ENCODE measurements at regions not wholly inside any gene's neighbourhood (a gene's known extent, or its start where the extent isn't known, plus 50 kb on each side); places are given as distances from the start of the nearest gene placed in this dataset.
"Not testable (repeated sequence)": the region's sequence is repeated elsewhere in the genome, so short reads cannot be mapped to it uniquely, and the experiment has no call there.

GRCh38 chr9:115400796-115401195 is 282.8 kb upstream of the TNC start:
- DNase-seq (ENCODE audit: low read depth in 2 of 2) = no peak

DNA sequence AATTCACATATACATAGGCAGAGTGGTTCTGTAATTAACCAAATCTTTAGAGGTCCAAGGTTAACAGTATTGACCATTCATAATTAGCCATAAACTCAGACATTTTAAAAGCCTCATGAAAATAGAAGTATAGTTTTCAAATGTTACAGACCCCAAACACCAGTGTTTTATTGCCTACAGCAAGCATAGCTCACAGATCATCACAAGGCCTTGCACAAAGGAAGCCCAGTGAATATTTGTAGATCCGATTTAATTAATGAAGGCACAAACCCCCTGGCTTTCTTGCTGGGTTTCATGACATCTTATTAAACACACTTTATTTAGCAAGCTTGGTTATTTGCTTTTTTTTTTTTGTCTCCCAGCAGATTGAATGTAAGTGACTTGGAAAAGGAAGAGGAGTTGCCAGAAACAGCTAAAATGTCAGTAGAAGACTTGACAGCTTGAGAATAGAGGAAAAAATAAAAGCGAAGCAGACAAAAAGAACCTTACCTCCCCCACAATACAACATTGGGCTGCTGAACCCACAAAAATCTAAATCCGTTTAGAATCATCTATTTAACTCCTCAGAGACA is 283.9 kb upstream of the TNC start:
- no peak for DNase-seq (ENCODE audit: low read depth in 2 of 2)

DNA sequence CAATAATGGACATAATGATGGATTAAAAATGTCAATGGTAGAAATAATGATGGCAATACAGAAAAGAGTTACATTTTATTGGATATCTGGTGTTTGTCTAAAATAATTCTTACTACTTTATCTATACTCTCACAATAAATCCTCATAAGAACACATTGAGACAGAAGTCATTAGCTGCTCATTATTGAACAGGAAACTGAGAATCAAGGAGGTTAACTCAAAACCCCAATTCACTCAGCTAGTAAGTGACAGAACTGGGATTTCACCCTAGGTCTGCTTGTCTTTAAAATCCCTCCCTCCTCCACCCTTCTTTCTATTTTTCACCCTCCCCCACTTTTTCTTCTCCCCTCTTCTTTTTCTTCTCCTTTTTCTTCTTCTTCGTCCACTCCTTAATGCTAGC is 285.8 kb upstream of the TNC start:
- no peak for DNase-seq (ENCODE audit: low read depth in 2 of 2)

DNA sequence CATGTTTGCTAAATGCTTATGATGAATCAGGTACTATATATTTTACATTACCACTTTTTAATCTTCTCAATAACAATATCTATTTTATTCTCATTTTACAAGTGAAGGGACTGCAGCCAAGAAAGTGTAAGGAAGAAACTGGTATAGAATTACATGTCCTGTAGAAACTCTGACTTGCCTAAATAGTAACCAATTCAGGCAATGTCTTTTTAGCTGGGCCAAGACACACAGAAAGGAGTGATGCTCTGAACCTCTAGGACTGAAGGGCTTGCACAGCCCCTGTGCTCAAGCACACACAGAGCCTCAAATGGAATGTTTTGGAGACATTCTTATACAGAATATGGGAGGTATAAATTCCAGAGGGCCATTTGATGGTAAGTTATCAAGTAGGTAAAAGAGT is 286.4 kb upstream of the TNC start:
- no peak for DNase-seq (ENCODE audit: low read depth in 2 of 2)

DNA sequence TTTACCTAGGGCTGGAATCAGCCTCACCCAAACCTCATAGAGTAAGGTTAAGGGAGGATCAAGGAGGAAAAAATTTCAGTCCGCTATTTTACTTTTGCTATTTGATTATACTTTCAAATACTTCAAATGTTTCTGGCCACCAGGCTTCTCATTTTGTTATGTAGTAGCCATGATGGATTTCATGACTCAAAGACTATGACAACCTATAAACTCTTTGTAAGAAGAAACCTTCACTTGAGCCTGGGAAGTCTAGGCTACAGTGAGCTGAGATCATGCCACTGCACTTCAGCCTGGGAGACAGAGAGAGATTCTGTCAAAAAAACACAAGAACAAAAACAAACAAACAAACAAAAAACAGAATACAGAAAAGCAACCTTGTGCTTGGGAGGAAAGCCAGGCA is 293.6 kb upstream of the TNC start:
- no peak for DNase-seq (ENCODE audit: low read depth in 2 of 2)

GRCh38 chr9:115411993-115412452 is 294.1 kb upstream of the TNC start:
- DNase-seq (ENCODE audit: low read depth in 2 of 2) = no peak

DNA sequence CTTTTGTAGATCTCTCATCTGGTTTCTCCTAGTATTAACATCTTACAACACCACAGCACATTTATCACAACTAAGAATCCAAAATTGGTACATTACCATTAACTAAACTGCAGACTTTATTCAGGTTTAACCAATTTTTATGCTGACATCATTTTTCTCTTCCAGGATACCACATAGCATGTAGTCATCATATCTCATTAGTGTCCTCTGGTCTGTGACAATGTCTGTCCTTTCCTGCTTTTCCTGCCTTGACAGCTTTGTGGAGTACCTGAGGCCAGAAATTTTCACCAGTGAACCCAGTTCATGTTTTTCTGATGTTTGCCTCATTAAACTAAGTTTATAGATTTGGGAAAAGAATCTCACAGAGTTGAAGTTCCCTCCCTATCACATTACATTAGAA is 294.7 kb upstream of the TNC start:
- no peak for DNase-seq (ENCODE audit: low read depth in 2 of 2)

DNA sequence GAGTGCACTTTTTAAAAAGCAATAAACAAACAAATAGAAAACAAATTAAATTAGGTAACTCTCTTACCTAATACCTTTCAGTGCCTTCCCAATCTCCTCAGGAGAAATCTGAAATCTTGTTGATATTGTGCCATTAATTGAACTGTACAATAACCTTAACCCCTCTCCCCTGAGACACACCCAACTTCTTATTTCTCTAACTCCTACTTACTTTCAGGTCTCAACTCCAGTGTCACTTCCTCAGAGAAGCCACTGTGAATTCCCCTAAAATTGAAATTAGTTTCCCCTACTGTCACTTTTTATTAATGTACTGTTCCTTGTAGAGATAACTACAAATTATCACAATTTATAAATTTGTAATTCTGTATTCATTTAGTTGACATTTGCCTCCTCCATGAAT is 295.3 kb upstream of the TNC start:
- DNase-seq (ENCODE audit: low read depth in 2 of 2) = no peak

DNA sequence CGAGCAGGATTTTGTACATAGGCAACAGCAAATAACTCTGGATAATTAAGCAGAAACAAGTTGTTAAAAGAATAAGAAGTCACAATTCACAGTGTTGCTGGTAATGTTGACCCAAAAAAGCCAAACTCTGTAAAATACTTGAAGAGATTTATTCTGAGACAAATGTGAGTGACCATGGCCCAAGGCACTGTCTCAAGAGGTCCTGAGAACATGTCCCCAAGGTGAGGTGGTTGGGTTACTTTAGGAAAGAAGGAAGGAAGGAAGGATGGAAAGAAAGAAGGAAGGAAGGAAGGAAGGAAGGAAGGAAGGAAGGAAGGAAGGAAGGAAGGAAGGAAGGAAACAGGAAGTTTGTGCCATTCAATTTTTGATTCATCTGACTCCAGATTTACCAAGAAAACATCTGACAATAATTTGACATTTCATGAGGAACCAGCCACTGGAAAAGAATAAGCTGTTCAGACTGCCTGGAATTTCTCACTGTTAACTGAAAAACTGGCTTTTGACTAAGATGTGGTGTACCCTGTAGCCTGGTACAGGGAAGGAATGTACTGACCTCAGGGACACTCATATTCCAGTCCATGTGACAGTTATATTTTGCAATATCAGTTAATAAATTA is 295.9 kb upstream of the TNC start:
- no peak for DNase-seq (ENCODE audit: low read depth in 2 of 2)

DNA sequence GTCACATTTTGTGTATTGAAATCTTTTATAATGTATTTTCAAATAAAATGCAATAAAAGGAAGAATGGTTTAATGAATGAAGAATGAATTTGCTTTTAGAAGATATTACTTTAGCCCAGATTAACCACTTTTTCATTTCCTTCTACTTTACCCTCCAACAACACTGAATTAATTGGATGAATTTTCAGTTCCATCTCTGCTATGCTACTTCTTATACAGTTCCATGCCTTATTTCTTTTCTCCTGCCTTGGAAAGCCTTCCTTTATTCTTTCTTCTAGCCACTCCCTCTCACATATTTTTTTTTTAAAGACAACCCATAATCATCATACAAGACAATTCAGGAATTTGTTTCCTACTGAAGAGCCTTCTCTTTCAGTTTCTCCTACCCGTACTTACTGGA is 296.6 kb upstream of the TNC start:
- DNase-seq (ENCODE audit: low read depth in 2 of 2) = no peak

DNA sequence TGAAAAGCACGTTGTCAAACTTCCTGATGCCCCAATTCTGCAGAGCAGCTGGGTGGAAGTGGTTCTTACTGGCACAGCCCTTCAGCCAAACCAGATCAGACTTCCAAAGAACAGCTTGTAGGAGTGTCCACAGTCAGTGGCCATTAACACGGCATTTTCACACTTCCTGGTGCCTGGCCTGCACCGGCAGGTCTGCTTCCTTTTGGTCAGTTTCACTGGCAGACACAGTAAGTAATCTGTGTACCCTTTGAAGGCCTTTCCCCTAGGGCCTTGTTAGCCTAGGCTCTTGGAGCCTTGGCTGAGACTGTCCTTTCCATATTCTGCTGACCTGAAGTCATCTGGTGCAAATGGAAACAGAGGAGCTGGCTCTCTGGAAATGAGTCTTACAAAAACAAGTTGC is 297.5 kb upstream of the TNC start:
- DNase-seq (ENCODE audit: low read depth in 2 of 2) = no peak

- no peak for DNase-seq (ENCODE audit: low read depth in 2 of 2)
These were observed 298.3 kb upstream of the TNC start for GRCh38 chr9:115416299-115416698.

DNA sequence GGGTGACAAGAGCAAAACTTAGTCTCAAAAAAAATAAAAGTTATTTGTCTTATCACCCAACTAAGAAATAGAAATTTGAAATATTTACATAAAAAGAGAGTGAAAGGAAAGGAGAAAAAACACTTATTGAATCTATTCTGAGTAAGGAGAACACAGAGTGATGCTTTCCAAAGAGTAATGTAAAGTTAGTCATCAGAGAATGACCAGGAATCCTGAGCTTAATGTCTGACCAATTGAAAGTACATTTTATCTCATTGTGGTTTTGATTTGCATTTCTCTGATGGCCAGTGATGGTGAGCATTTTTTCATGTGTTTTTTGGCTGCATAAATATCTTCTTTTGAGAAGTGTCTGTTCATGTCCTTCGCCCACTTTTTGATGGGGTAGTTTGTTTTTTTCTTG is 300.2 kb upstream of the TNC start:
- not testable (repeated sequence) for DNase-seq (ENCODE audit: low read depth in 2 of 2)

- DNase-seq (ENCODE audit: low read depth in 2 of 2) = no peak
These were observed 305.0 kb upstream of the TNC start for GRCh38 chr9:115422932-115423440.

- DNase-seq (ENCODE audit: low read depth in 2 of 2) = no peak
These were observed 305.7 kb upstream of the TNC start for GRCh38 chr9:115423646-115424045.

GRCh38 chr9:115425601-115426000 is 307.6 kb upstream of the TNC start:
- no peak for DNase-seq (ENCODE audit: low read depth in 2 of 2)

DNA sequence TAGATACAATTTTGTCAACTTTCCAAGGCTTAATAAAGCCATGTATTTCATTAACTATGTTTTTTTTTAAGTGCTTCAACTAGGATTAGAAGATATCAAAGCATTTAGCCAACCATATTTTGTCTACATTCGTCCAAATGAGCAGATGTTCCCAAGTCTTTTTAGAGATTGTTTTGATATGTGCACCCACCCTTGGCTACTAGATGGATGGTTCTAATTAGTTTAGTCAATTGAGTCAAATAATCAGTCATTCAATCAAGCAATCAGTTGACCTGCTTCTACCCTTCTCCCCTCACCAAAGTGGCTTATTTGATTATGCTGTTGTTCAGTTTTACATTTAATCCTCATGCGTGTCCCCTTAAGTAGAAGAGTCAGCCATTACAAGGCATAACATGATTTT is 319.5 kb upstream of the TNC start:
- DNase-seq (ENCODE audit: low read depth in 2 of 2) = no peak

GRCh38 chr9:115439641-115440040 is 321.7 kb upstream of the TNC start:
- no peak for DNase-seq (ENCODE audit: low read depth in 2 of 2)

DNA sequence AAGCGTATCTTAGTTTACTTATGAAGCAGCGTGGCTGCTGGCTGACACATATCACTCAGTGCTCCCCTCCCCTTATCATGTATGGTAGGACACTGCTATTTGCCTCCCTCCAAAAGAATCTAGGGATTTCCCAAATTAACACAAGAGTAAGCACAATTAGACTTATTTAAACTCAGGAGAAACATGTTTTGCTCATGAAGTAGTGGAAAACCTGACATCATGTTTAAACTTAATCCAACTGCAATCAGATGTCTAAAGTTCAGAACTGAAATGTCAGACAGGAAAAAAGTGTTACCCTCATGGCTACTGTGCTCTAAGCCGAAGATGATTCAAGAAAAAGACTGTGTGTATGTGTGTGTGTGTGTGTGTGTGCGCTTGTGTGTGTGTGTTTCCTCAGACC is 324.1 kb upstream of the TNC start:
- DNase-seq (ENCODE audit: low read depth in 2 of 2) = no peak

DNA sequence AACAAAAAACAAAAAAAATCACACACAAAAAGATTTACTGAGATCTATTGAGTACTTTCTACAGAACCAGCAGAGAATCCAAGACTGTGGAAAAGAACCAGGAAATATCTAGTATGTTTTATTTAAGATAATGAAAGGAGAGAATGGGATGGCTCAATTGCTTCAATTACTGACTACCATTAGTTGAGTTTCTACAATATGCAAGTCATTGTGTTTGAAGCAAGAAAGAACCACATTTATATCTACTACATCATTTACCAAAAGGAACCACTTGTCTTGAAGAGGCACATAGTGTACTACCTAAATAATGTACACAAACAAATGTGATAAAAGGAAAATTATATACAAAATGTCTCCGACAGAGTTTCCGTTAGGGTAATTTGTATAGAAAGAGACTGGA is 325.9 kb upstream of the TNC start:
- DNase-seq (ENCODE audit: low read depth in 2 of 2) = no peak

DNA sequence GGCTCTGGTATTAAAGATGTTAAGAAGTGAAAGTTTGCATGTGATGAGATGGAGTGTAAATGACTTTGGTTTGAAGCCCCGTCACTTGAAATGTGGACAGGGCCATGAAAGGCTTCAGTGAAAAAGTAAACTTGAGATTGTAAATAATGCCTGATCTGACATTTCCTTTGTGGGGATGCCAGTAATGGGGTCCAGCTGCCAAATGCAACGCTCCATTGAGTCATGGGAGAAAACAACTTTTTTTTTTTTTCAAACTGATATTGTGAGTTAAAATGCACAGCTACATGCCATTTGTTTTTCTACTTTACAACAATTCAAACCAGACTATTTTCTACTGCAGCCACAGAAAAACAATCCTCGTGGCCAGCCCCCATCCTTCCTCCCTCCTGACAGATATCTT is 327.0 kb upstream of the TNC start:
- DNase-seq (ENCODE audit: low read depth in 2 of 2) = no peak

DNA sequence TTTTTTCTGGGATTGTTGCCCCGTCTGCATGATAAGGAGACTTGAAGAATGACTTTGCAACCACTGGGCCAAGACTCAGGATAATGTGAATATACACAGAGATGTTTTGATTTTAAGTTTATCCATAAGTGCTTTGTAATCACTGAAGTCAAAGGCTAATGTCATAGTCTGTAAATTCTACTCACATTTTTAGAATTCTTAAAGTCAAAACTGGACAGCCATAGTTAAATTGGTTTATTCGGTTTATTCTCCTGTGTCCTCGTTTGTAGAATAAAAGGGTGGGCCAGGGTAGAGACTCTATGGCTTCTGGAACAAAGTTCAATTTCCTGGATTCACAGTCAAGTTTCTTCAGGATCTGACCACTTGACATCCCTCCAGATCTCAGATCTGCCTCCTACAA is 327.7 kb upstream of the TNC start:
- no peak for DNase-seq (ENCODE audit: low read depth in 2 of 2)

- no peak for DNase-seq (ENCODE audit: low read depth in 2 of 2)
These were observed 338.6 kb upstream of the TNC start for GRCh38 chr9:115456515-115456914.

DNA sequence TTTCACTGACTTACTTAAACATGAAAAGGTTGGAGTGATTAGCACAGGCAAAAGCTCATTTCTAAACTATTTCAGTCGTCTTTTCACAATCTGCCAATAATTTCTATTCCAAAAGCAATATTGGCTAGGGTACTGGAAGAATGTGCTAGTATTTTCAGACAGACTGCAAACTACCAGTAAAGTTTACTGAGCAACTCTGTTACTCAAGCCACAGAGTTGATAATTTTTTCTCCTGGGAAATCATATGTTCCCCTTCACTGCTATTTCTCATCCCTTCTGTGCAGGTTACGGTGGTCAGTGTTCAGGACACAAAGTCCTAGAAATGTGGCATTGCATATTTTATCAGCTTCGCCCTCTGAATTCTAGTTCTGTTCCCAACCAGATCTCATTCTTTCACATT is 343.3 kb upstream of the TNC start:
- DNase-seq (ENCODE audit: low read depth in 2 of 2) = no peak
